ENCODE measurements at regions not wholly inside any gene's neighbourhood (a gene's known extent, or its start where the extent isn't known, plus 50 kb on each side); places are given as distances from the start of the nearest gene placed in this dataset.
"Not testable (repeated sequence)": the region's sequence is repeated elsewhere in the genome, so short reads cannot be mapped to it uniquely, and the experiment has no call there.

DNA sequence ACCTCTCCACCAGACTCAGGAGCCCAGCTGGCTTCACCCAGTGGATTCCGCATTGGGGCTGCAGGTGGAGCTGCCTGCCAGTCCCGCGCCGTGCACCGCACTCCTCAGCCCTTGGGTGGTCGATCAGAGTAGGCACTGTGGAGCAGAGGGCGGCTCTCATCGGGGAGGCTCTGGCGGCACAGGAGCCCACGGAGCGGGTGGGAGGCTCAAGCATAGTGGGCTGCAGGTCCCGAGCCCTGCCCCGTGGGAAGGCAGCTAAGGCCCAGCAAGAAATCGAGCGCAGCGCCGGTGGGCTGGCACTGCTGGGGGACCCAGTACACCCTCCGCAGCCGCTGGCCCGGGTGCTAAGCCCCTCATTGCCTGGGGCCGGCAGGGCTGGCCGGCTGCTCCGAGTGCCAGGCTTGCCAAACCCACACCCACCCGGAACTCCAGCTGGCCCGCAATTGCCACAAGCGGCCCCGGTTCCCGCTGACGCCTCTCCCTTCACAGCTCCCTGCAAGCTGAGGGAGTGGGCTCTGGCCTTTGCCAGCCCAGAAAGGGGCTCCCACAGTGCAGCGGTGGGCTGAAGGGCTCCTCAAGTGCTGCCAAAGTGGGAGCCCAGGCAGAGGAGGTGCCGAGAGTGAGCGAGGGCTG, 2065.8 kb upstream of the CDH6 start:
- not testable (repeated sequence) for H3K18ac ChIP-seq (ENCODE audit: low read length); H2BK120ac ChIP-seq (ENCODE audit: insufficient read depth, low read length, poor library complexity); H4K91ac ChIP-seq (ENCODE audit: low read depth, low read length); H3K4me2 ChIP-seq (ENCODE audit: low read length); H4K8ac ChIP-seq (ENCODE audit: low read depth, low read length); H3K9me3 ChIP-seq (ENCODE audit: insufficient read depth, low read depth, low read length); H3K4me1 ChIP-seq (ENCODE audit: control insufficient read depth in 1 of 2, insufficient read depth in 2 of 2, low read length in 2 of 2); H3K4me3 ChIP-seq (ENCODE audit: low read depth, low read length); H4K12ac ChIP-seq (ENCODE audit: low read depth, low read length); H2AFZ ChIP-seq (ENCODE audit: insufficient read depth, low read length, poor library complexity); H3K79me1 ChIP-seq (ENCODE audit: low read length); H3K27ac ChIP-seq (ENCODE audit: low read depth, low read length); H3K9ac ChIP-seq (ENCODE audit: low read length); H3K79me2 ChIP-seq (ENCODE audit: control insufficient read depth, insufficient read depth, low read length, poor library complexity); H2BK5ac ChIP-seq (ENCODE audit: low read depth, low read length, poor library complexity); H3K14ac ChIP-seq (ENCODE audit: low read length); H3K36me3 ChIP-seq (ENCODE audit: control insufficient read depth in 1 of 2, insufficient read depth in 2 of 2, low read length in 2 of 2); H2BK12ac ChIP-seq (ENCODE audit: low read length); H3K4ac ChIP-seq (ENCODE audit: low read depth, low read length); H3K27me3 ChIP-seq (ENCODE audit: insufficient read depth, low read length); H2AK5ac ChIP-seq (ENCODE audit: low read length); H3K23ac ChIP-seq (ENCODE audit: low read length); DNase-seq
- whole genome bisulfite sequencing (ENCODE audit: extremely low coverage, insufficient coverage, insufficient read length), result no CpG with 5 or more reads among the region's 32 CpGs

- not testable (repeated sequence) for H3K36me3 ChIP-seq (ENCODE audit: control insufficient read depth in 1 of 2, insufficient read depth in 2 of 2, low read length in 2 of 2); H3K9me3 ChIP-seq (ENCODE audit: insufficient read depth, low read depth, low read length); H2BK12ac ChIP-seq (ENCODE audit: low read length); H3K4me2 ChIP-seq (ENCODE audit: low read length); H3K4ac ChIP-seq (ENCODE audit: low read depth, low read length); H3K4me3 ChIP-seq (ENCODE audit: low read depth, low read length); H3K9ac ChIP-seq (ENCODE audit: low read length); H3K27me3 ChIP-seq (ENCODE audit: insufficient read depth, low read length); H3K18ac ChIP-seq (ENCODE audit: low read length); DNase-seq; H3K79me2 ChIP-seq (ENCODE audit: control insufficient read depth, insufficient read depth, low read length, poor library complexity); H4K12ac ChIP-seq (ENCODE audit: low read depth, low read length); H3K14ac ChIP-seq (ENCODE audit: low read length); H2BK120ac ChIP-seq (ENCODE audit: insufficient read depth, low read length, poor library complexity); H3K27ac ChIP-seq (ENCODE audit: low read depth, low read length); H2BK5ac ChIP-seq (ENCODE audit: low read depth, low read length, poor library complexity); H4K8ac ChIP-seq (ENCODE audit: low read depth, low read length); H3K23ac ChIP-seq (ENCODE audit: low read length); H3K79me1 ChIP-seq (ENCODE audit: low read length); H3K4me1 ChIP-seq (ENCODE audit: control insufficient read depth in 1 of 2, insufficient read depth in 2 of 2, low read length in 2 of 2); H2AFZ ChIP-seq (ENCODE audit: insufficient read depth, low read length, poor library complexity); H2AK5ac ChIP-seq (ENCODE audit: low read length); H4K91ac ChIP-seq (ENCODE audit: low read depth, low read length)
- no CpG with 5 or more reads among the region's 14 CpGs for WGBS (ENCODE audit: extremely low coverage, insufficient coverage, insufficient read length)
These were observed 2067.0 kb upstream of the CDH6 start for GRCh38 chr5:29126462-29126861.

- Histone ChIP-seq H3K9ac (ENCODE audit: low read length) (no peak overlapping the region), H3K4me3 (ENCODE audit: low read depth, low read length) (no peak overlapping the region), H2BK12ac (ENCODE audit: low read length) (no peak overlapping the region), H2AFZ (ENCODE audit: insufficient read depth, low read length, poor library complexity) (no peak overlapping the region), H3K23ac (ENCODE audit: low read length) (no peak overlapping the region), H3K27me3 (ENCODE audit: insufficient read depth, low read length) (no peaks in the 10 kb centered on the region), H3K27ac (ENCODE audit: low read depth, low read length) (no peak overlapping the region), H4K91ac (ENCODE audit: low read depth, low read length) (no peak overlapping the region), H4K12ac (ENCODE audit: low read depth, low read length) (no peak overlapping the region), H3K14ac (ENCODE audit: low read length) (no peak overlapping the region), H3K79me2 (ENCODE audit: control insufficient read depth, insufficient read depth, low read length, poor library complexity) (no peaks in the 10 kb centered on the region), H3K4me1 (ENCODE audit: control insufficient read depth in 1 of 2, insufficient read depth in 2 of 2, low read length in 2 of 2) (no peaks in the 10 kb centered on the region), H3K79me1 (ENCODE audit: low read length) (no peaks in the 10 kb centered on the region), H2AK5ac (ENCODE audit: low read length) (no peak overlapping the region), H3K36me3 (ENCODE audit: control insufficient read depth in 1 of 2, insufficient read depth in 2 of 2, low read length in 2 of 2) (no peaks in the 10 kb centered on the region), H3K9me3 (ENCODE audit: insufficient read depth, low read depth, low read length) (no peaks in the 10 kb centered on the region), H2BK120ac (ENCODE audit: insufficient read depth, low read length, poor library complexity) (no peak overlapping the region), H4K8ac (ENCODE audit: low read depth, low read length) (no peak overlapping the region), H2BK5ac (ENCODE audit: low read depth, low read length, poor library complexity) (no peak overlapping the region), H3K18ac (ENCODE audit: low read length) (no peak overlapping the region), H3K4ac (ENCODE audit: low read depth, low read length) (no peak overlapping the region), H3K4me2 (ENCODE audit: low read length) (no peak overlapping the region)
- WGBS (ENCODE audit: extremely low coverage, insufficient coverage, insufficient read length), result no CpG with 5 or more reads among the region's 2 CpGs
- no peak for DNase-seq
These were observed 2071.2 kb upstream of the CDH6 start for GRCh38 chr5:29122306-29122705.

GRCh38 chr5:29114331-29114768, 2076.0 kb upstream of the CDH9 start:
- H3K4me3 ChIP-seq (ENCODE audit: low read depth, low read length), result no peak overlapping the region
- H3K4me2 ChIP-seq (ENCODE audit: low read length), result no peak overlapping the region
- no peak overlapping the region for H2BK120ac ChIP-seq (ENCODE audit: insufficient read depth, low read length, poor library complexity)
- H3K14ac ChIP-seq (ENCODE audit: low read length), result no peak overlapping the region
- H3K27ac ChIP-seq (ENCODE audit: low read depth, low read length), result no peak overlapping the region
- H3K9ac ChIP-seq (ENCODE audit: low read length), result no peak overlapping the region
- H2BK12ac ChIP-seq (ENCODE audit: low read length), result no peak overlapping the region
- H3K4ac ChIP-seq (ENCODE audit: low read depth, low read length), result no peak overlapping the region
- no peaks in the 10 kb centered on the region for H3K79me1 ChIP-seq (ENCODE audit: low read length)
- H4K8ac ChIP-seq (ENCODE audit: low read depth, low read length), result no peak overlapping the region
- H3K36me3 ChIP-seq (ENCODE audit: control insufficient read depth in 1 of 2, insufficient read depth in 2 of 2, low read length in 2 of 2), result no peaks in the 10 kb centered on the region
- no peak overlapping the region for H4K12ac ChIP-seq (ENCODE audit: low read depth, low read length)
- no peak overlapping the region for H2AFZ ChIP-seq (ENCODE audit: insufficient read depth, low read length, poor library complexity)
- H3K4me1 ChIP-seq (ENCODE audit: control insufficient read depth in 1 of 2, insufficient read depth in 2 of 2, low read length in 2 of 2), result no peaks in the 10 kb centered on the region
- no peaks in the 10 kb centered on the region for H3K9me3 ChIP-seq (ENCODE audit: insufficient read depth, low read depth, low read length)
- peak in 1 of 2 donors; percentile 24 for DNase-seq
- no peak overlapping the region for H2AK5ac ChIP-seq (ENCODE audit: low read length)
- H4K91ac ChIP-seq (ENCODE audit: low read depth, low read length), result no peak overlapping the region
- no peak overlapping the region for H3K23ac ChIP-seq (ENCODE audit: low read length)
- H3K27me3 ChIP-seq (ENCODE audit: insufficient read depth, low read length), result no peaks in the 10 kb centered on the region
- H3K18ac ChIP-seq (ENCODE audit: low read length), result no peak overlapping the region
- no peaks in the 10 kb centered on the region for H3K79me2 ChIP-seq (ENCODE audit: control insufficient read depth, insufficient read depth, low read length, poor library complexity)
- no peak overlapping the region for H2BK5ac ChIP-seq (ENCODE audit: low read depth, low read length, poor library complexity)
